Testis (tissue), 2 donors: ENCODE measurements at regions not wholly inside any gene's neighbourhood (a gene's known extent, or its start where the extent isn't known, plus 50 kb on each side); places are given as distances from the start of the nearest gene placed in this dataset.

Source experiments
- DNase-seq: peaks from one replicate; pipeline ENCODE4 v3.0.0-alpha.2; 2019
- H3K27ac ChIP-seq, 2 donors: fragments of 200-600 bp; sonication (generic); one replicate each; pipeline ENCODE4 v1.5.1; 2019
- H3K27me3 ChIP-seq: fragments of 200-600 bp; sonication (generic); one replicate; pipeline ENCODE4 v1.5.1; 2019
- H3K36me3 ChIP-seq: fragments of 200-600 bp; sonication (generic); one replicate; pipeline ENCODE4 v1.5.1; 2017; ENCODE audit warnings: low read depth; ENCODE audit errors: missing control alignments
- H3K4me1 ChIP-seq: fragments of 200-600 bp; sonication (generic); one replicate; pipeline ENCODE4 v1.5.1; 2019
- H3K4me3 ChIP-seq, 2 donors: fragments of 200-600 bp; sonication (generic); one replicate each; pipeline ENCODE4 v1.5.1; 2017 to 2019
- H3K9me3 ChIP-seq: fragments of 200-600 bp; sonication (generic); one replicate; pipeline ENCODE4 v1.5.1; 2017
- CTCF ChIP-seq, 3 experiments: fragments of 450-650 bp in 2 of 3; fragments of 200-600 bp in 1 of 3; sonication (generic) in 1 of 3; IDR thresholded peaks; one replicate each; pipeline ENCODE4 v1.5.1; 2016 to 2019; ENCODE audit warnings: antibody characterized with exemption in 3 of 3, mild to moderate bottlenecking in 2 of 3, moderate library complexity in 1 of 3
- POLR2A ChIP-seq: fragments of 450-650 bp; IDR thresholded peaks from one replicate; pipeline ENCODE4 v1.6.1; 2017; ENCODE audit warnings: antibody characterized with exemption, mild to moderate bottlenecking, moderate library complexity
- WGBS, 2 donors: methylation state at CpG; one replicate each; pipeline ENCODE4 v1.1.5; 2018; 5-methylcytosine and 5-hydroxymethylcytosine counted together
- intact Hi-C: fragments of 100-400 bp; cut with DNase I; formaldehyde crosslinking; loops from one replicate; pipeline ENCODE4 v1.15.1; 2023; ENCODE audit warnings: low total_unique reads

- WGBS, 2 donors: 83 to 86% methylated on average over 4 of the region's 4 CpGs
- intact Hi-C loops: no loop called here
- no peak overlapping the region for H3K27ac ChIP-seq
- no peaks in the 10 kb centered on the region for H3K9me3 ChIP-seq
- H3K27me3 ChIP-seq: no peaks in the 10 kb centered on the region
- no peaks in the 10 kb centered on the region for H3K4me1 ChIP-seq
- TF ChIP-seq CTCF (IDR thresholded peaks at IDR 0.05) (no peak), POLR2A (no peak)
- DNase-seq: no peak
- no peaks in the 10 kb centered on the region for H3K36me3 ChIP-seq
- H3K4me3 ChIP-seq: no peak overlapping the region
Observed at GRCh38 chr18:51802569-51803428, 537.2 kb upstream of the DCC start.

- no peak overlapping the region for H3K27ac ChIP-seq
- TF ChIP-seq CTCF (IDR thresholded peaks at IDR 0.05) (no peak), POLR2A (no peak)
- H3K27me3 ChIP-seq: no peaks in the 10 kb centered on the region
- no peaks in the 10 kb centered on the region for H3K36me3 ChIP-seq
- no peaks in the 10 kb centered on the region for H3K4me1 ChIP-seq
- no peak overlapping the region for H3K4me3 ChIP-seq
- intact Hi-C loops: no loop called here
- no peaks in the 10 kb centered on the region for H3K9me3 ChIP-seq
- no peak for DNase-seq
- WGBS, 2 donors: 98% methylated on average over 2 of the region's 2 CpGs
Observed at GRCh38 chr18:51807336-51807735, 532.7 kb upstream of the DCC start.

- intact Hi-C loops: no loop called here
- H3K27ac ChIP-seq: no peak overlapping the region
- no peaks in the 10 kb centered on the region for H3K4me1 ChIP-seq
- TF ChIP-seq POLR2A (no peak), CTCF (IDR thresholded peaks at IDR 0.05) (no peak)
- no peaks in the 10 kb centered on the region for H3K9me3 ChIP-seq
- H3K27me3 ChIP-seq: no peaks in the 10 kb centered on the region
- DNase-seq: no peak
- H3K36me3 ChIP-seq: no peaks in the 10 kb centered on the region
- WGBS, 2 donors: 88 to 91% methylated on average over 2 of the region's 2 CpGs
- H3K4me3 ChIP-seq: no peak overlapping the region
Observed at GRCh38 chr18:51811883-51812282, 528.1 kb upstream of the DCC start.

- no peaks in the 10 kb centered on the region for H3K36me3 ChIP-seq
- no peaks in the 10 kb centered on the region for H3K27me3 ChIP-seq
- H3K4me3 ChIP-seq: no peak overlapping the region
- WGBS, 2 donors: 95 to 97% methylated on average over 2 of the region's 2 CpGs
- DNase-seq: no peak
- no peak overlapping the region for H3K27ac ChIP-seq
- intact Hi-C loops: no loop called here
- H3K9me3 ChIP-seq: no peaks in the 10 kb centered on the region
- TF ChIP-seq POLR2A: no peak
- TF ChIP-seq CTCF (IDR thresholded peaks at IDR 0.05): no peak
- no peaks in the 10 kb centered on the region for H3K4me1 ChIP-seq
Observed at GRCh38 chr18:51813740-51814139, 526.3 kb upstream of the DCC start.

GRCh38 chr18:51821610-51822009, 518.4 kb upstream of the DCC start:
- no peak overlapping the region for H3K4me3 ChIP-seq
- intact Hi-C loops: no loop called here
- H3K27ac ChIP-seq: no peak overlapping the region
- no peak for DNase-seq
- no peaks in the 10 kb centered on the region for H3K36me3 ChIP-seq
- H3K4me1 ChIP-seq: no peaks in the 10 kb centered on the region
- H3K27me3 ChIP-seq: no peaks in the 10 kb centered on the region
- 88 to 96% methylated on average over 1 of the region's 1 CpG for WGBS, 2 donors
- no peaks in the 10 kb centered on the region for H3K9me3 ChIP-seq
- TF ChIP-seq POLR2A (no peak), CTCF (IDR thresholded peaks at IDR 0.05) (no peak)
